Astrocyte of the cerebellum (primary cell): ENCODE measurements at regions not wholly inside any gene's neighbourhood (a gene's known extent, or its start where the extent isn't known, plus 50 kb on each side); places are given as distances from the start of the nearest gene placed in this dataset.

Source experiments
- DNase-seq: peaks from one replicate; pipeline ENCODE4 v3.0.0-alpha.2; 2011; ENCODE audit warnings: low read depth
- H3K4me3 ChIP-seq: 2 replicates; pipeline ENCODE4 v1.5.1; 2011; ENCODE audit warnings: mild to moderate bottlenecking, low read depth, low read length, moderate library complexity
- in situ Hi-C: cut with HindIII; loops from 2 replicates; pipeline ENCODE4 v1.10.0; 2017; ENCODE audit warnings: low sequenced_read_pairs
- TF ChIP-seq, protein P1 (sequence below): IDR thresholded peaks from 2 replicates; pipeline ENCODE4 v1.5.1; 2012; ENCODE audit warnings: low read length, low read depth, moderate library complexity, mild to moderate bottlenecking; ENCODE audit errors: missing control alignments

- in situ Hi-C loops: no loop called here
- no peak for DNase-seq
- H3K4me3 ChIP-seq: no peak overlapping the region
- TF ChIP-seq, protein P1, sequence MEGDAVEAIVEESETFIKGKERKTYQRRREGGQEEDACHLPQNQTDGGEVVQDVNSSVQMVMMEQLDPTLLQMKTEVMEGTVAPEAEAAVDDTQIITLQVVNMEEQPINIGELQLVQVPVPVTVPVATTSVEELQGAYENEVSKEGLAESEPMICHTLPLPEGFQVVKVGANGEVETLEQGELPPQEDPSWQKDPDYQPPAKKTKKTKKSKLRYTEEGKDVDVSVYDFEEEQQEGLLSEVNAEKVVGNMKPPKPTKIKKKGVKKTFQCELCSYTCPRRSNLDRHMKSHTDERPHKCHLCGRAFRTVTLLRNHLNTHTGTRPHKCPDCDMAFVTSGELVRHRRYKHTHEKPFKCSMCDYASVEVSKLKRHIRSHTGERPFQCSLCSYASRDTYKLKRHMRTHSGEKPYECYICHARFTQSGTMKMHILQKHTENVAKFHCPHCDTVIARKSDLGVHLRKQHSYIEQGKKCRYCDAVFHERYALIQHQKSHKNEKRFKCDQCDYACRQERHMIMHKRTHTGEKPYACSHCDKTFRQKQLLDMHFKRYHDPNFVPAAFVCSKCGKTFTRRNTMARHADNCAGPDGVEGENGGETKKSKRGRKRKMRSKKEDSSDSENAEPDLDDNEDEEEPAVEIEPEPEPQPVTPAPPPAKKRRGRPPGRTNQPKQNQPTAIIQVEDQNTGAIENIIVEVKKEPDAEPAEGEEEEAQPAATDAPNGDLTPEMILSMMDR: no peak
Measured at GRCh38 chr2:147382322-147382948, 462.4 kb upstream of the ACVR2A start.

- H3K4me3 ChIP-seq: no peak overlapping the region
- DNase-seq: no peak
- TF ChIP-seq, protein P1: no peak
- in situ Hi-C loops: no loop called here
Measured at GRCh38 chr2:147378403-147378802, 466.4 kb upstream of the ACVR2A start.

DNA sequence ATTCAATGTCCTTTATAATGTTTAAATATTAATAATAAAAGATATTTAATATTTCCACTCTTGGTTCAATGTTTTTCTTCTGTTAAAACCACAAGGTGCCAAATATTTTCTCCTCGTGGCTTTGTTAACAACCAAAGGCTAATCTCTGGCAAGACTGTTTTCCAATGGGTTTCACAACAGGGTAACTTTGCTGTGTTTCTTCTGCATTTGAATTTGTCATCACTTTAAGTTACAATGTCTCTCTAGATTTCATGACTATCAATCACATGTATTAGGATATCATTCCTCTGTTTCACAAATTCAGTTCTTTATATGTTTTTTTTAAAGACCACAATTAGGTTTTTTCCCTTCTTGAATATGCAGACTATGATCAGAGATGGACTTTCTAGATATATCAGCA lies 469.8 kb upstream of the ACVR2A start:
- TF ChIP-seq, protein P1: no peak
- no peak for DNase-seq
- no peak overlapping the region for H3K4me3 ChIP-seq
- in situ Hi-C loops: no loop called here

DNA sequence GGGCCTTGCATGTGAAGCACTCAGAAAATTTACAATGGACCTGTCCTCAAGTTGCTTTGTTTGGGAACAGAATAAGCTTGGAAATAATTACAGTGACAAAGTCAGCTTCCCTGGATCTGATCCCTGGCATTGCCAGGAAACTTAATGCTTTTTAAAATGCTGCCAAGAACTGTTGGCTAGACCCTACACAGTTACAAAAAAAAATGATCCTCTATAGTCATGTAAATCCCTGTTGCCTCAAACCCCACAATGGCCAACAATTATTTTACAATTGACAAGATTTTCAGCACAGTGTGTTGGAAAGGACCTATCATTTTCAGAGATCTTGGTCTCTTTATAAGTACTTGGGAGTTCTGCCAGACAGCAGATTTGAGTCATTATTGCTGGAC lies 470.4 kb upstream of the ACVR2A start:
- in situ Hi-C loops: no loop called here
- peak; percentile 86 for DNase-seq
- no peak overlapping the region for H3K4me3 ChIP-seq
- TF ChIP-seq, protein P1: no peak

- TF ChIP-seq, protein P1: no peak
- no peak overlapping the region for H3K4me3 ChIP-seq
- peak; percentile 0 for DNase-seq
- in situ Hi-C loops: no loop called here
Measured at GRCh38 chr2:147373800-147374422, 470.9 kb upstream of the ACVR2A start.

DNA sequence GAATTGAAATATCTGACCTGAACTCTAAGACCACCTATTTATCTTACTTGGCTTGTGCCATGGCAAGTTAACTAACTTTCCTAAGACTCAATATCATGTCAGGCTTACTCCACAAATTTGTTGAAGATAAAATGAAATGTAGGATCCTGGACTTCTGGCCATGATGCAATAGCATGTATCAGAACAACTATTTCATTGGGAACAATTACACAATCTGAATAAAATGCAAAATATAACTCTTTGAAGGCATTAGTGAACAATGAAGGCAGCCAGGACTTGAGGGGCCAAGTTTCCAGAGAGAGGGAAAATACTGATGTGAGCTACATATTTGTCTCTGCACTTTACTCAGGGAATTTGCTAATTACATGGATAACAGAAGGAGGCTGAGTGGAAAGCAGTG lies 476.5 kb upstream of the ACVR2A start:
- no peak for DNase-seq
- in situ Hi-C loops: no loop called here
- TF ChIP-seq, protein P1: no peak
- H3K4me3 ChIP-seq: no peak overlapping the region
